HCT116 (cell line): ENCODE measurements at regions not wholly inside any gene's neighbourhood (a gene's known extent, or its start where the extent isn't known, plus 50 kb on each side); places are given as distances from the start of the nearest gene placed in this dataset.

ENCODE experiments used
- ATAC-seq: fragments of 200-7000 bp; cut with Tn5 transposase; 2 replicates; pipeline ENCODE4 v1.9.1; 2020; ENCODE audit warnings: mild to moderate bottlenecking, moderate library complexity
- BruUV-seq: library from RNA; stranded (reverse); fragments of 400-500 nt; replicated peaks from 2 replicates; lab custom pipeline; 2021; lab: Mats Ljungman, UMichigan
- CTCF ChIA-PET: fragments of 300-600 bp; sonication (Branson Sonifier 250); formaldehyde crosslinking; loops from one replicate; lab custom pipeline; 2021; ENCODE audit warnings: antibody characterized with exemption; lab: Charles Lee
- POLR2A ChIA-PET: fragments of 300-600, 350-600 bp; sonication (Branson Sonifier 250); formaldehyde crosslinking; loops from one replicate; lab custom pipeline; 2021; ENCODE audit warnings: antibody characterized with exemption; lab: Charles Lee
- RAD21 ChIA-PET, 2 experiments: fragments of 300-600 bp; sonication (Branson Sonifier 250); formaldehyde crosslinking; loops; one replicate each; lab custom pipeline; 2023; ENCODE audit warnings: low total read pairs in 2 of 2; ENCODE audit not compliant: uncharacterized antibody in 2 of 2, unreplicated experiment in 2 of 2, low non-redundant PET in 1 of 2; lab: Charles Lee
- DNase-seq: peaks from one replicate; pipeline ENCODE4 v3.0.0-alpha.2; 2010; ENCODE audit warnings: low read depth, low spot score
- H2AFZ ChIP-seq: fragments of 200-600 bp; shearing (Covaris generic), sonication (generic); 2 replicates; pipeline ENCODE4 v1.6.1; 2017; ENCODE audit warnings: low read depth, mixed run types, mixed read lengths, antibody characterized with exemption, low read length; ENCODE audit not compliant: poor library complexity, severe bottlenecking
- H3K27ac ChIP-seq: 2 replicates; pipeline ENCODE4 v1.5.1; 2012; ENCODE audit warnings: low read depth, low read length
- H3K27me3 ChIP-seq: fragments of 200-600 bp; sonication (generic); 2 replicates; pipeline ENCODE4 v1.6.1; 2016; ENCODE audit warnings: mixed run types, low read length, mixed read lengths; ENCODE audit not compliant: insufficient read depth
- H3K36me3 ChIP-seq, 2 experiments: fragments of 200-500 bp in 1 of 2; fragments of 200-600 bp in 1 of 2; sonication (Bioruptor generic) in 1 of 2; sonication (generic) in 1 of 2; 2 replicates each; pipeline versions ENCODE4 v1.5.1 to v1.6.1; 2014 to 2016; ENCODE audit warnings: low read length in 2 of 2, inconsistent platforms in 1 of 2, mixed read lengths in 1 of 2, mixed run types in 1 of 2; ENCODE audit not compliant: insufficient read depth in 2 of 2, control insufficient read depth in 1 of 2
- H3K4me1 ChIP-seq, 2 experiments: fragments of 200-600 bp in 1 of 2; sonication (generic) in 1 of 2; 2 replicates each; pipeline versions ENCODE4 v1.5.1 to v1.6.1; 2012 to 2017; ENCODE audit warnings: low read length in 2 of 2, inconsistent platforms in 1 of 2, mild to moderate bottlenecking in 1 of 2, mixed read lengths in 1 of 2, mixed run types in 1 of 2, moderate library complexity in 1 of 2; ENCODE audit not compliant: insufficient read depth in 2 of 2, control insufficient read depth in 1 of 2
- H3K4me2 ChIP-seq: fragments of 200-600 bp; sonication (generic); 2 replicates; pipeline ENCODE4 v1.6.1; 2017; ENCODE audit warnings: mixed run types, low read length, mixed read lengths
- H3K4me3 ChIP-seq, 2 experiments: fragments of 200-600 bp in 1 of 2; sonication (generic) in 1 of 2; replicated peaks in 1 of 2; 2 replicates each; pipeline ENCODE4 v1.5.1; 2011 to 2016; ENCODE audit warnings: low read length in 2 of 2, control low read depth in 1 of 2, low read depth in 1 of 2, mild to moderate bottlenecking in 1 of 2, mixed read lengths in 1 of 2, mixed run types in 1 of 2
- H3K79me2 ChIP-seq: fragments of 200-600 bp; sonication (generic); 2 replicates; pipeline ENCODE4 v1.6.1; 2017; ENCODE audit warnings: mild to moderate bottlenecking, mixed run types, low read length, moderate library complexity, mixed read lengths; ENCODE audit not compliant: insufficient read depth
- H3K9ac ChIP-seq: fragments of 200-600 bp; sonication (generic); 2 replicates; pipeline ENCODE4 v1.6.1; 2016; ENCODE audit warnings: low read length, mixed read lengths
- H3K9me2 ChIP-seq: fragments of 200-600 bp; sonication (generic), shearing (Covaris generic); 2 replicates; pipeline ENCODE4 v1.6.1; 2017; ENCODE audit warnings: mixed run types, mild to moderate bottlenecking, moderate library complexity; ENCODE audit not compliant: insufficient read depth
- H3K9me3 ChIP-seq, 2 experiments: fragments of 200-500 bp in 1 of 2; fragments of 200-600 bp in 1 of 2; sonication (Bioruptor generic) in 1 of 2; sonication (generic) in 1 of 2; 2 replicates each; pipeline ENCODE4 v1.6.1; 2014 to 2017; ENCODE audit warnings: low read length in 2 of 2, mixed read lengths in 2 of 2, inconsistent platforms in 1 of 2, low read depth in 1 of 2, mild to moderate bottlenecking in 1 of 2, mixed run types in 1 of 2, moderate library complexity in 1 of 2; ENCODE audit not compliant: control insufficient read depth in 1 of 2, insufficient read depth in 1 of 2
- H4K20me1 ChIP-seq: fragments of 200-600 bp; sonication (generic), shearing (Covaris generic); 2 replicates; pipeline ENCODE4 v1.6.1; 2017; ENCODE audit warnings: mixed run types, mild to moderate bottlenecking, moderate library complexity; ENCODE audit not compliant: insufficient read depth
- ATF3 ChIP-seq: IDR thresholded peaks from 2 replicates; pipeline ENCODE4 v1.6.1; 2012
- CEBPB ChIP-seq: IDR thresholded peaks from 2 replicates; pipeline ENCODE4 v1.6.1; 2012; ENCODE audit warnings: low read depth
- EGR1 ChIP-seq: IDR thresholded peaks from 2 replicates; pipeline ENCODE4 v1.6.1; 2012; ENCODE audit warnings: low read depth
- ELF1 ChIP-seq: IDR thresholded peaks from 2 replicates; pipeline ENCODE4 v1.6.1; 2012; ENCODE audit warnings: low read depth, borderline replicate concordance
- EZH2 ChIP-seq: fragments of 200-600 bp; sonication (generic); IDR thresholded peaks from 2 replicates; pipeline ENCODE4 v1.6.1; 2017; ENCODE audit warnings: antibody characterized with exemption, mixed run types
- EZH2phosphoT487 ChIP-seq: fragments of 200-600 bp; IDR thresholded peaks from 2 replicates; pipeline ENCODE4 v1.6.1; 2018; ENCODE audit warnings: antibody characterized with exemption, borderline replicate concordance
- FOSL1 ChIP-seq: IDR thresholded peaks from 2 replicates; pipeline ENCODE4 v1.6.1; 2012; ENCODE audit warnings: low read depth
- JUND ChIP-seq: IDR thresholded peaks from 2 replicates; pipeline ENCODE4 v1.6.1; 2012
- MAX ChIP-seq: IDR thresholded peaks from 2 replicates; pipeline ENCODE4 v1.6.1; 2012
- POLR2A ChIP-seq: IDR thresholded peaks from 2 replicates; pipeline ENCODE4 v1.7.0; 2011; ENCODE audit warnings: borderline replicate concordance; ENCODE audit not compliant: insufficient read depth, insufficient read length; ENCODE audit errors: extremely low read depth
- POLR2AphosphoS5 ChIP-seq: IDR thresholded peaks from 2 replicates; pipeline ENCODE4 v1.6.1; 2011; ENCODE audit warnings: mild to moderate bottlenecking, low read depth, low read length, moderate library complexity
- RAD21 ChIP-seq: IDR thresholded peaks from 2 replicates; pipeline ENCODE4 v1.6.1; 2012; ENCODE audit warnings: low read depth, mild to moderate bottlenecking
- REST ChIP-seq: IDR thresholded peaks from 2 replicates; pipeline ENCODE4 v1.6.1; 2012; ENCODE audit warnings: low read depth
- SIN3A ChIP-seq: IDR thresholded peaks from 2 replicates; pipeline ENCODE4 v1.6.1; 2012; ENCODE audit warnings: low read depth
- YY1 ChIP-seq: IDR thresholded peaks from 2 replicates; pipeline ENCODE4 v1.6.1; 2011; ENCODE audit warnings: low read length, low read depth, moderate library complexity, mild to moderate bottlenecking; ENCODE audit not compliant: insufficient replicate concordance; ENCODE audit errors: extremely low read depth
- ZFX ChIP-seq: fragments of 450-650 bp; IDR thresholded peaks from 2 replicates; pipeline ENCODE4 v1.6.1; 2017
- ZNF274 ChIP-seq: fragments of 200-500 bp; sonication (Bioruptor generic); IDR thresholded peaks from 2 replicates; pipeline ENCODE4 v1.6.1; 2014; ENCODE audit warnings: mild to moderate bottlenecking, low read depth, low read length, inconsistent platforms
- intact Hi-C: fragments of 100-400 bp; cut with micrococcal nuclease; formaldehyde crosslinking; loops from 2 replicates; pipeline ENCODE4 v1.10.0; 2022
- TF ChIP-seq, protein P1 (sequence below): IDR thresholded peaks from 2 replicates; pipeline ENCODE4 v1.6.1; 2011; ENCODE audit warnings: mild to moderate bottlenecking, low read length, moderate library complexity; ENCODE audit not compliant: insufficient replicate concordance; ENCODE audit errors: extremely low read depth

DNA sequence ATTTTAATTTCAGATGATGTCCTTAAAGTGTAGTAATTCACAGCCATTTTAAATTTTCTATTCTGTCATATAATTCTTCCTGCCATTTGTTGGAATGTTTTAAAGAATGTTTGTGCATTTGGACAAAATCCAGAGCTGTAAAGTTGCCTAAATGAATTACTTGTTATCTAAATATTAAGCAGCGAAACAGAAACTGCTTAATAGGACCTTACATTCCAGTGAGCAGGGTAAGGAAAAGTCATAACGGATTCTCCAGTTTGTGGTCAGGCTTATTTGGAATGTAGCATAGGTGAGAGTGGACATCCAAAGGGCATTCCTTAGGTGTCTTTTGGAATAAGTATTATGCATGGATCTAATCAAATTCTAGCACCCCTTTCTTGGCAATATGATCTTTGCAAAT, 410.4 kb upstream of the PTPRD start:
- Histone ChIP-seq H3K9me3 (peaks cover 4 to 14% of the 10 kb centered on the region in 2 experiments; a peak in 3 of 4 replicates), H3K79me2 (no peaks in the 10 kb centered on the region), H3K4me3 (no peak overlapping the region), H3K9me2 (no peaks in the 10 kb centered on the region), H3K36me3 (no peaks in the 10 kb centered on the region), H3K9ac (no peak overlapping the region), H3K4me1 (no peaks in the 10 kb centered on the region), H4K20me1 (no peaks in the 10 kb centered on the region), H2AFZ (no peak overlapping the region), H3K4me2 (no peak overlapping the region), H3K27me3 (no peaks in the 10 kb centered on the region), H3K27ac (no peak overlapping the region)
- ChIA-PET CTCF (no interaction called here), POLR2A (no interaction called here), RAD21 (no interaction called here)
- ATAC-seq (no peak), DNase-seq (no peak)
- intact Hi-C loops: no loop called here
- no TSS peak for BruUV-seq
- TF ChIP-seq ELF1 (no peak), CEBPB (no peak), ATF3 (no peak), MAX (no peak), SIN3A (no peak), REST (no peak), ZFX (no peak), EGR1 (no peak), POLR2A (no peak), ZNF274 (no peak), EZH2 (no peak), RAD21 (no peak), EZH2phosphoT487 (no peak), JUND (no peak), POLR2AphosphoS5 (no peak), YY1 (no peak), FOSL1 (no peak)
- TF ChIP-seq, protein P1, sequence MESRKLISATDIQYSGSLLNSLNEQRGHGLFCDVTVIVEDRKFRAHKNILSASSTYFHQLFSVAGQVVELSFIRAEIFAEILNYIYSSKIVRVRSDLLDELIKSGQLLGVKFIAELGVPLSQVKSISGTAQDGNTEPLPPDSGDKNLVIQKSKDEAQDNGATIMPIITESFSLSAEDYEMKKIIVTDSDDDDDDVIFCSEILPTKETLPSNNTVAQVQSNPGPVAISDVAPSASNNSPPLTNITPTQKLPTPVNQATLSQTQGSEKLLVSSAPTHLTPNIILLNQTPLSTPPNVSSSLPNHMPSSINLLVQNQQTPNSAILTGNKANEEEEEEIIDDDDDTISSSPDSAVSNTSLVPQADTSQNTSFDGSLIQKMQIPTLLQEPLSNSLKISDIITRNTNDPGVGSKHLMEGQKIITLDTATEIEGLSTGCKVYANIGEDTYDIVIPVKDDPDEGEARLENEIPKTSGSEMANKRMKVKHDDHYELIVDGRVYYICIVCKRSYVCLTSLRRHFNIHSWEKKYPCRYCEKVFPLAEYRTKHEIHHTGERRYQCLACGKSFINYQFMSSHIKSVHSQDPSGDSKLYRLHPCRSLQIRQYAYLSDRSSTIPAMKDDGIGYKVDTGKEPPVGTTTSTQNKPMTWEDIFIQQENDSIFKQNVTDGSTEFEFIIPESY: no peak
